ENCODE measurements at regions not wholly inside any gene's neighbourhood (a gene's known extent, or its start where the extent isn't known, plus 50 kb on each side); places are given as distances from the start of the nearest gene placed in this dataset.

GRCh38 chr14:79971330-79971729 is 240.0 kb downstream of the DIO2 start:
- no peak for TF ChIP-seq EZH2phosphoT487 (IDR thresholded peaks at IDR 0.05; ENCODE audit: borderline replicate concordance)
- TF ChIP-seq POLR2A (IDR thresholded peaks at IDR 0.05; ENCODE audit: borderline replicate concordance, extremely low read depth, insufficient read depth, insufficient read length), result no peak
- no peak for TF ChIP-seq CTCF (IDR thresholded peaks at IDR 0.05 in 2 of 3, conservative IDR thresholded peaks at IDR 0.05 in 1 of 3; ENCODE audit: borderline replicate concordance in 1 of 3, insufficient read depth in 1 of 3, low read depth in 2 of 3, low read length in 2 of 3)
- TF ChIP-seq CBX3 (IDR thresholded peaks at IDR 0.05; ENCODE audit: low read depth), result no peak
- no peak for TF ChIP-seq RAD21 (IDR thresholded peaks at IDR 0.05; ENCODE audit: low read depth)
- TF ChIP-seq EZH2 (IDR thresholded peaks at IDR 0.05), result no peak
- no peak for TF ChIP-seq SIN3A (IDR thresholded peaks at IDR 0.05; ENCODE audit: low read depth)
- no peak for TF ChIP-seq POLR2AphosphoS5 (IDR thresholded peaks at IDR 0.05; ENCODE audit: low read depth, low read length)
- no peak for TF ChIP-seq EGR1 (IDR thresholded peaks at IDR 0.05; ENCODE audit: low read depth)
- no peak for TF ChIP-seq REST (IDR thresholded peaks at IDR 0.05; ENCODE audit: low read depth)

Measured in HCT116 (cell line).